ENCODE measurements at regions not wholly inside any gene's neighbourhood (a gene's known extent, or its start where the extent isn't known, plus 50 kb on each side); places are given as distances from the start of the nearest gene placed in this dataset.

DNA sequence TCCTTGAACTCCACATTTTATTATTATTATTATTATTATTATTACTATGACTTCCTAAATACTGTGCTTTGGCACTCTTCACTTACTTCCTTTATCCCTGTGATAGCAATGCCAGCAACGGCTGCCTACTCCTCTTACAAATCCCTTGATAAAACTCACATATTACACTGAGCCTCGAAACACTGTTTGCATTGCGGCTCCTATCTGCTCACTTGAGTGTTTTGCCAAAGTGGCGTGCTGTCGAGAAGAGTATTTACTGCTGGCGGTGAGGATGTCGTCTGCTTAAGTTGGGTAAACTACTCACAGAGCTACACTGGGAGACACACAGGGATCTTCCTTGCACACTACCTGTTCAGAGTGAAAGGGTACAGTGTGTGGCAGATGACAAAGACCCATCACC, 143.4 kb upstream of the VCX3A start:
- Histone ChIP-seq H3K27ac (ENCODE audit: low read length in 2 of 2) (no peak overlapping the region), H3K4me2 (replicated peaks; ENCODE audit: low read depth, low read length, poor library complexity, severe bottlenecking) (no peak overlapping the region), H3K9me3 (ENCODE audit: control extremely low read depth in 1 of 3, control insufficient read depth in 2 of 3, insufficient read depth in 1 of 3, low read length in 2 of 3) (no peaks in the 10 kb centered on the region), H3K79me2 (ENCODE audit: control insufficient read depth, insufficient read depth, low read length) (no peaks in the 10 kb centered on the region), H2AFZ (ENCODE audit: insufficient read depth, low read depth, low read length, poor library complexity, severe bottlenecking) (no peak overlapping the region), H4K20me1 (ENCODE audit: control insufficient read depth, insufficient read depth, low read length, poor library complexity, severe bottlenecking) (no peaks in the 10 kb centered on the region), H3K9ac (ENCODE audit: low read length) (no peak overlapping the region), H3K4me1 (ENCODE audit: control insufficient read depth in 2 of 2, insufficient read depth in 2 of 2, low read length in 2 of 2) (no peaks in the 10 kb centered on the region), H3K36me3 (replicated peaks in 1 of 2; ENCODE audit: control extremely low read depth in 1 of 2, control insufficient read depth in 1 of 2, extremely low read depth in 1 of 2, insufficient read depth in 2 of 2, low read length in 1 of 2) (no peaks in the 10 kb centered on the region), H3K27me3 (replicated peaks in 1 of 4; ENCODE audit: control extremely low read depth in 1 of 4, control insufficient read depth in 3 of 4, insufficient read depth in 4 of 4, low read length in 3 of 4) (no peaks in the 10 kb centered on the region), H3K4me3 (ENCODE audit: control extremely low read depth in 1 of 5, extremely low read depth in 1 of 5, insufficient read depth in 1 of 5, low read depth in 2 of 5, low read length in 4 of 5) (no peak overlapping the region)
- DNase-seq = no peak
- Mint-ChIP-seq H3K4me3 (no peak overlapping the region), H3K27me3 (no peaks in the 10 kb centered on the region), H3K27ac (no peak overlapping the region), H3K9me3 (ENCODE audit: insufficient read depth) (no peaks in the 10 kb centered on the region), H3K4me1 (peaks cover under 1% of the 10 kb centered on the region)
- no peak for TF ChIP-seq EZH2 (IDR thresholded peaks at IDR 0.05; ENCODE audit: borderline replicate concordance, insufficient read depth, low read depth, low read length, poor library complexity, severe bottlenecking)
- TF ChIP-seq, protein P1, sequence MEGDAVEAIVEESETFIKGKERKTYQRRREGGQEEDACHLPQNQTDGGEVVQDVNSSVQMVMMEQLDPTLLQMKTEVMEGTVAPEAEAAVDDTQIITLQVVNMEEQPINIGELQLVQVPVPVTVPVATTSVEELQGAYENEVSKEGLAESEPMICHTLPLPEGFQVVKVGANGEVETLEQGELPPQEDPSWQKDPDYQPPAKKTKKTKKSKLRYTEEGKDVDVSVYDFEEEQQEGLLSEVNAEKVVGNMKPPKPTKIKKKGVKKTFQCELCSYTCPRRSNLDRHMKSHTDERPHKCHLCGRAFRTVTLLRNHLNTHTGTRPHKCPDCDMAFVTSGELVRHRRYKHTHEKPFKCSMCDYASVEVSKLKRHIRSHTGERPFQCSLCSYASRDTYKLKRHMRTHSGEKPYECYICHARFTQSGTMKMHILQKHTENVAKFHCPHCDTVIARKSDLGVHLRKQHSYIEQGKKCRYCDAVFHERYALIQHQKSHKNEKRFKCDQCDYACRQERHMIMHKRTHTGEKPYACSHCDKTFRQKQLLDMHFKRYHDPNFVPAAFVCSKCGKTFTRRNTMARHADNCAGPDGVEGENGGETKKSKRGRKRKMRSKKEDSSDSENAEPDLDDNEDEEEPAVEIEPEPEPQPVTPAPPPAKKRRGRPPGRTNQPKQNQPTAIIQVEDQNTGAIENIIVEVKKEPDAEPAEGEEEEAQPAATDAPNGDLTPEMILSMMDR (IDR thresholded peaks at IDR 0.05) = no peak
- intact Hi-C loops (cut with micrococcal nuclease) = no loop called here
- POLR2A ChIA-PET = no interaction called here
- WGBS (ENCODE audit: insufficient coverage) = no CpG with 5 or more reads among the region's 7 CpGs
- CTCF ChIA-PET = no interaction called here
- ATAC-seq (ENCODE audit: low read depth) = no peak

DNA sequence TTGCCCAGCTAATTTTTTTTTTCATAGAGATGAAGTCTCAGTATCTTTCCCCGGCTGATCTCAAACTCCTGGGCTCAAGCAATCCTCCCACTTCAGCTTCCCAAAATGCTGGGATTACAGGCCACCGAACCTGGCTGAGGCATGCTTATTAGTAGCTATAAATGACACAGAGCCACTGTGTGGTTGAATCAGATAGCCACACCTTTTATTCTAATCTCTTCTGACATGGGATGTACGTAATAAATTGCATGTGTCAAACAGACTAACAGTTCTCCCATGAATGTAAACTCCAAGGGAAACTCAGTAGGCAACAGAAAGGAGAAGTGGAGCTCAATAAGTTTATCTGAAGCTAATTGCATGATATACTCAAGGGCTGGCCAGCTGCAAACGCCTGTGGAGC, 139.8 kb upstream of the VCX3A start:
- H2AFZ ChIP-seq (ENCODE audit: insufficient read depth, low read depth, low read length, poor library complexity, severe bottlenecking) = no peak overlapping the region
- ChIA-PET CTCF (no interaction called here), POLR2A (no interaction called here)
- H3K79me2 ChIP-seq (ENCODE audit: control insufficient read depth, insufficient read depth, low read length) = no peaks in the 10 kb centered on the region
- no CpG with 5 or more reads among the region's 4 CpGs for WGBS (ENCODE audit: insufficient coverage)
- Mint-ChIP-seq H3K27me3 (no peaks in the 10 kb centered on the region), H3K4me1 (no peaks in the 10 kb centered on the region), H3K4me3 (no peak overlapping the region), H3K9me3 (ENCODE audit: insufficient read depth) (no peaks in the 10 kb centered on the region), H3K27ac (no peak overlapping the region)
- no peak overlapping the region for H3K9ac ChIP-seq (ENCODE audit: low read length)
- TF ChIP-seq, protein P1 (IDR thresholded peaks at IDR 0.05) = no peak
- TF ChIP-seq EZH2 (IDR thresholded peaks at IDR 0.05; ENCODE audit: borderline replicate concordance, insufficient read depth, low read depth, low read length, poor library complexity, severe bottlenecking) = no peak
- H3K4me3 ChIP-seq (ENCODE audit: control extremely low read depth in 1 of 5, extremely low read depth in 1 of 5, insufficient read depth in 1 of 5, low read depth in 2 of 5, low read length in 4 of 5) = no peak overlapping the region
- no peaks in the 10 kb centered on the region for H3K9me3 ChIP-seq (ENCODE audit: control extremely low read depth in 1 of 3, control insufficient read depth in 2 of 3, insufficient read depth in 1 of 3, low read length in 2 of 3)
- H3K4me2 ChIP-seq (replicated peaks; ENCODE audit: low read depth, low read length, poor library complexity, severe bottlenecking) = no peak overlapping the region
- intact Hi-C loops (cut with micrococcal nuclease) = no loop called here
- no peak overlapping the region for H3K27ac ChIP-seq (ENCODE audit: low read length in 2 of 2)
- ATAC-seq (ENCODE audit: low read depth) (no peak), DNase-seq (no peak)
- H3K27me3 ChIP-seq (replicated peaks in 1 of 4; ENCODE audit: control extremely low read depth in 1 of 4, control insufficient read depth in 3 of 4, insufficient read depth in 4 of 4, low read length in 3 of 4) = no peaks in the 10 kb centered on the region
- no peaks in the 10 kb centered on the region for H3K36me3 ChIP-seq (replicated peaks in 1 of 2; ENCODE audit: control extremely low read depth in 1 of 2, control insufficient read depth in 1 of 2, extremely low read depth in 1 of 2, insufficient read depth in 2 of 2, low read length in 1 of 2)
- H3K4me1 ChIP-seq (ENCODE audit: control insufficient read depth in 2 of 2, insufficient read depth in 2 of 2, low read length in 2 of 2) = no peaks in the 10 kb centered on the region
- no peaks in the 10 kb centered on the region for H4K20me1 ChIP-seq (ENCODE audit: control insufficient read depth, insufficient read depth, low read length, poor library complexity, severe bottlenecking)

Measured in B cell (primary cell).